HG02798 (cell line): ENCODE measurements at regions not wholly inside any gene's neighbourhood (a gene's known extent, or its start where the extent isn't known, plus 50 kb on each side); places are given as distances from the start of the nearest gene placed in this dataset.
"Not testable (repeated sequence)": the region's sequence is repeated elsewhere in the genome, so short reads cannot be mapped to it uniquely, and the experiment has no call there.

Experiments
- ATAC-seq: cut with Tn5 transposase; IDR thresholded peaks from one replicate; pipeline ENCODE4 v1.9.1; 2021; ENCODE audit warnings: mild to moderate bottlenecking; ENCODE audit not compliant: unreplicated experiment, poor library complexity

- ATAC-seq, result no peak
Observed at GRCh38 chr7:94100723-94101345, 96.7 kb upstream of the BET1 start.

- ATAC-seq, result no peak
Observed at GRCh38 chr7:94104301-94104700, 100.1 kb upstream of the BET1 start.

GRCh38 chr7:94109556-94109955 is 105.4 kb upstream of the BET1 start:
- ATAC-seq, result peak; percentile 46

GRCh38 chr7:94111009-94111408 is 106.9 kb upstream of the BET1 start:
- ATAC-seq, result peak; percentile 69

- ATAC-seq, result no peak
Observed at GRCh38 chr7:94115316-94115715, 111.2 kb upstream of the BET1 start.

GRCh38 chr7:94123136-94123535 is 119.0 kb upstream of the BET1 start:
- ATAC-seq, result no peak

GRCh38 chr7:94127026-94127425 is 122.9 kb upstream of the BET1 start:
- no peak for ATAC-seq

GRCh38 chr7:94128072-94128471 is 123.9 kb upstream of the BET1 start:
- ATAC-seq, result no peak

- no peak for ATAC-seq
Observed at GRCh38 chr7:94129443-94130140, 125.4 kb upstream of the BET1 start.

GRCh38 chr7:94130716-94131115 is 126.6 kb upstream of the BET1 start:
- ATAC-seq, result no peak

GRCh38 chr7:94133460-94133859 is 129.3 kb upstream of the BET1 start:
- ATAC-seq, result peak; percentile 65

GRCh38 chr7:94135180-94135579 is 131.0 kb upstream of the BET1 start:
- ATAC-seq, result no peak

- ATAC-seq, result no peak
Observed at GRCh38 chr7:94142281-94142680, 138.1 kb upstream of the BET1 start.

GRCh38 chr7:94145602-94146001 is 141.4 kb upstream of the BET1 start:
- ATAC-seq, result no peak

- ATAC-seq, result no peak
Observed at GRCh38 chr7:94146408-94146807, 142.3 kb upstream of the BET1 start.

- no peak for ATAC-seq
Observed at GRCh38 chr7:94149789-94150545, 145.8 kb upstream of the BET1 start.

GRCh38 chr7:94154182-94154581 is 150.0 kb upstream of the BET1 start:
- no peak for ATAC-seq

- no peak for ATAC-seq
Observed at GRCh38 chr7:94154858-94155257, 150.7 kb upstream of the BET1 start.

GRCh38 chr7:94157659-94158306 is 153.6 kb upstream of the BET1 start:
- ATAC-seq, result not testable (repeated sequence)

GRCh38 chr7:94160719-94161435 is 156.7 kb upstream of the BET1 start:
- peak; percentile 97 for ATAC-seq
